HEK293 (cell line): ENCODE measurements at regions not wholly inside any gene's neighbourhood (a gene's known extent, or its start where the extent isn't known, plus 50 kb on each side); places are given as distances from the start of the nearest gene placed in this dataset.

Experiments used
- CTCF ChIP-seq: fragments of 450-650 bp; formaldehyde crosslinking; IDR thresholded peaks from 2 replicates; pipeline ENCODE4 v1.5.1; 2016; ENCODE audit warnings: missing biosample characterization, missing genetic modification characterization
- KLF17 ChIP-seq: fragments of 450-650 bp; formaldehyde crosslinking; IDR thresholded peaks from 2 replicates; pipeline ENCODE4 v1.5.1; 2016; ENCODE audit warnings: missing biosample characterization, missing genetic modification characterization
- TCF7L2 ChIP-seq: IDR thresholded peaks from 2 replicates; pipeline ENCODE4 v1.6.1; 2011; ENCODE audit warnings: low read depth, mild to moderate bottlenecking, inconsistent platforms, low read length, moderate library complexity, borderline replicate concordance
- ZNF639 ChIP-seq: fragments of 450-650 bp; formaldehyde crosslinking; IDR thresholded peaks from 2 replicates; pipeline ENCODE4 v1.5.1; 2016; ENCODE audit warnings: missing biosample characterization, missing genetic modification characterization
- ZNF664 ChIP-seq: fragments of 450-650 bp; formaldehyde crosslinking; IDR thresholded peaks from 2 replicates; pipeline ENCODE4 v1.5.1; 2016; ENCODE audit warnings: missing biosample characterization, missing genetic modification characterization
- ZNF707 ChIP-seq: fragments of 450-650 bp; formaldehyde crosslinking; IDR thresholded peaks from 2 replicates; pipeline ENCODE4 v1.5.1; 2016; ENCODE audit warnings: missing biosample characterization, missing genetic modification characterization
- ZSCAN18 ChIP-seq: fragments of 450-650 bp; formaldehyde crosslinking; IDR thresholded peaks from 2 replicates; pipeline ENCODE4 v1.5.1; 2016; ENCODE audit warnings: missing biosample characterization, missing genetic modification characterization

- TF ChIP-seq KLF17 (tag by site-specific recombination) (no peak), ZNF664 (tag by site-specific recombination) (no peak), ZNF707 (tag by site-specific recombination) (no peak), CTCF (tag by site-specific recombination) (no peak), TCF7L2 (no peak), ZNF639 (tag by site-specific recombination) (no peak), ZSCAN18 (tag by site-specific recombination) (no peak)
Measured at GRCh38 chr13:39245688-39246087, 207.4 kb downstream of the NHLRC3 start.
